Heart left ventricle (tissue), 16 donors: ENCODE measurements at regions not wholly inside any gene's neighbourhood (a gene's known extent, or its start where the extent isn't known, plus 50 kb on each side); places are given as distances from the start of the nearest gene placed in this dataset.

Experiments
- ATAC-seq, 4 donors: fragments of 200-7000 bp; cut with Tn5 transposase; one replicate each; pipeline ENCODE4 v1.9.1; 2020 to 2022; ENCODE audit warnings: moderate library complexity in 4 of 4, mild to moderate bottlenecking in 3 of 4, moderate number of reproducible peaks in 1 of 4
- DNase-seq, 5 donors: peaks; one replicate each; pipeline ENCODE4 v3.0.0-alpha.2; 2020
- H3K27ac ChIP-seq, 12 donors: fragments of 200-600 bp; sonication (generic) in 4 of 12; one replicate each; pipeline versions ENCODE4 v1.5.0 to v1.8.0; 2016 to 2022; ENCODE audit warnings: mild to moderate bottlenecking in 2 of 12
- H3K27me3 ChIP-seq, 9 donors: fragments of 200-600 bp; sonication (generic) in 2 of 9; one replicate each; pipeline versions ENCODE4 v1.5.1 to v1.8.0; 2016 to 2022; ENCODE audit warnings: mild to moderate bottlenecking in 3 of 9
- H3K36me3 ChIP-seq, 9 donors: fragments of 200-600 bp; sonication (generic) in 2 of 9; one replicate each; pipeline versions ENCODE4 v1.5.0 to v1.8.0; 2018 to 2022; ENCODE audit warnings: mild to moderate bottlenecking in 2 of 9
- H3K4me1 ChIP-seq, 12 donors: fragments of 200-600 bp; sonication (generic) in 4 of 12; one replicate each; pipeline versions ENCODE4 v1.5.0 to v1.8.0; 2016 to 2022; ENCODE audit warnings: mild to moderate bottlenecking in 3 of 12
- H3K4me3 ChIP-seq, 12 donors: fragments of 200-600 bp; sonication (generic) in 4 of 12; one replicate each; pipeline versions ENCODE4 v1.5.0 to v1.8.0; 2017 to 2022; ENCODE audit warnings: mild to moderate bottlenecking in 9 of 12, moderate library complexity in 4 of 12
- H3K9me3 ChIP-seq, 12 donors: fragments of 200-600 bp; sonication (generic) in 4 of 12; one replicate each; pipeline versions ENCODE4 v1.5.0 to v1.8.0; 2016 to 2022; ENCODE audit warnings: mild to moderate bottlenecking in 1 of 12
- POLR2A ChIP-seq, 2 donors: fragments of 450-650 bp; IDR thresholded peaks; one replicate each; pipeline ENCODE4 v1.6.1; 2017; ENCODE audit warnings: antibody characterized with exemption in 2 of 2, mild to moderate bottlenecking in 2 of 2, moderate library complexity in 2 of 2
- WGBS, 4 donors: extraction: QIAGEN DNeasy Blood & Tissue Kit in 2 of 4; methylation state at CpG; one replicate each; pipeline versions ENCODE4 v1.1.5 to v1.1.7; 2013 to 2018; 5-methylcytosine and 5-hydroxymethylcytosine counted together
- intact Hi-C, 10 donors: fragments of 100-400 bp; cut with DNase I; formaldehyde crosslinking; loops; one replicate each; pipeline versions ENCODE4 v1.11.1 to v1.14.2; 2022
- TF ChIP-seq, protein P1 (sequence below), 12 donors: fragments of 200-600 bp; sonication (generic) in 4 of 12; IDR thresholded peaks; one replicate each; pipeline versions ENCODE4 v1.5.0 to v1.8.0; 2018 to 2022; ENCODE audit warnings: antibody characterized with exemption in 12 of 12, mild to moderate bottlenecking in 5 of 12
- donor health status: ischemic (EF 13 %, LVEDD 7.1; RV severe dilation, severe dysfunction).
- donor health status: healthy with polysubstance abuse.
- donor health status: DM: no; HTN: yes; CAD: no.
- donor health status: DM: no; HTN: no; CAD: no.
- donor health status: ischemic (EF 25% LVEDD 6.9; RV normal size, moderate dysfunction).
- donor health status: ischemic (EF 25% LVEDD 5.7; RV mildly dilated, moderate dysfunction).
- donor health status: healthy.
- donor health status: DM: yes; HTN: yes; CAD: no.
- donor health status: ischemic (EF 35%, LVEDD 5.7; RV mildly dilated, moderate dysfunction).
- donor health status: nonischemic (EF 11% LVEDD 7.7; RV severe dilation, severe dysfunction).
- donor health status: DM: yes; HTN: yes; CAD: no.
- donor health status: PGD.
- donor health status: ischemic (EF 29% LVEDD 5.4; RV normal size, mild dysfunction).
- donor health status: nonischemic (EF 23%, LVEDD 6.1; RV moderate dilation, normal function).

DNA sequence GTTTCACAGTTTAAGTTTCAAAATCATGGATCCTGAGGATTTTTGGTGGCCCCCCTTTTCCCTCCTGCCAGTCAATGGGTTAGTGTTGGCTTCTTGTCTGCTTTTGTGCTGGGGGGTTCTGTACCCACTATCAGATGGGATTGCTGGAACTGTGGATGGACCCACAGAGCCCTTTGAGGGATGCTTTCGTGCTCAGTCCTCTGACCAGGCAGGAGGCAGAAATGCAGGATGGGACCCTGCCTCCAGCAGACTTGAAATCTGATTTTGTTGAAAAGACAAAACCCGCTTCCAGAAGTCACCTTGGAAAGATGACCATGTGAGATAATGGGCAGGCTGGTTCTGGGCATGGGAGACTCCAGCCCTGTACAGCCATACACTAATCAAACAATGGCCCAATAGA is 408.9 kb downstream of the ZNF536 start:
- ATAC-seq (no peak), DNase-seq (no peak)
- no peak overlapping the region for H3K27ac ChIP-seq
- 84 to 92% (median 88%) methylated on average over 2 of the region's 2 CpGs for WGBS, 4 donors
- H3K9me3 ChIP-seq = no peaks in the 10 kb centered on the region
- intact Hi-C loops = loop anchor here in 5 of 10 donors (5.0 to 10.0 kb wide), 5 partner anchors 574 to 1446 kb away; no protein-coding TSS in a partner anchor
- peaks cover 0 to 7% (median 0%) of the 10 kb centered on the region in 9 donors for H3K27me3 ChIP-seq
- H3K4me3 ChIP-seq = no peak overlapping the region
- H3K36me3 ChIP-seq = no peaks in the 10 kb centered on the region
- no peak for TF ChIP-seq POLR2A (IDR thresholded peaks at IDR 0.05)
- TF ChIP-seq, protein P1, sequence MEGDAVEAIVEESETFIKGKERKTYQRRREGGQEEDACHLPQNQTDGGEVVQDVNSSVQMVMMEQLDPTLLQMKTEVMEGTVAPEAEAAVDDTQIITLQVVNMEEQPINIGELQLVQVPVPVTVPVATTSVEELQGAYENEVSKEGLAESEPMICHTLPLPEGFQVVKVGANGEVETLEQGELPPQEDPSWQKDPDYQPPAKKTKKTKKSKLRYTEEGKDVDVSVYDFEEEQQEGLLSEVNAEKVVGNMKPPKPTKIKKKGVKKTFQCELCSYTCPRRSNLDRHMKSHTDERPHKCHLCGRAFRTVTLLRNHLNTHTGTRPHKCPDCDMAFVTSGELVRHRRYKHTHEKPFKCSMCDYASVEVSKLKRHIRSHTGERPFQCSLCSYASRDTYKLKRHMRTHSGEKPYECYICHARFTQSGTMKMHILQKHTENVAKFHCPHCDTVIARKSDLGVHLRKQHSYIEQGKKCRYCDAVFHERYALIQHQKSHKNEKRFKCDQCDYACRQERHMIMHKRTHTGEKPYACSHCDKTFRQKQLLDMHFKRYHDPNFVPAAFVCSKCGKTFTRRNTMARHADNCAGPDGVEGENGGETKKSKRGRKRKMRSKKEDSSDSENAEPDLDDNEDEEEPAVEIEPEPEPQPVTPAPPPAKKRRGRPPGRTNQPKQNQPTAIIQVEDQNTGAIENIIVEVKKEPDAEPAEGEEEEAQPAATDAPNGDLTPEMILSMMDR (IDR thresholded peaks at IDR 0.05) = no peak
- H3K4me1 ChIP-seq = no peaks in the 10 kb centered on the region

DNA sequence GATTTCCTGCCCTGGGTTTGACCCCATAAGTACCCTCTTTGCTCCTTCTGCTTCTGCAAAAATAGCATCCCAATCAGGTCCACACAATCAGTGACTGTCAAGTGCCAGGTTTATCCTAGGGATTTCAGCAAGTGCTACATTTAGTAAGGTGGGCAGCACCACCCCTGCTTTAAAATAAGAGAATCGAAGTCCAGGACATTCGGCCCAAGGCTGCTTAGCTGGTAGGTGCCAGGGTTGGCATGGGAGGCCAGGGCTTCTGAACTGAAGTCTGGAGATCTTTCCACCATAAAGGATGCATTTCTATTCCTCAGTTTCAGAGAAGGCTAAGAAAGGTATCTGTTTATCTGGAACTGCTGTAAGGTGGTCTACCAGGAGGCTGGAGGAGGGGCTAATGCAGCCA is 408.3 kb downstream of the ZNF536 start:
- H3K36me3 ChIP-seq = no peaks in the 10 kb centered on the region
- DNase-seq = no peak
- 23 to 61% (median 52%) methylated on average over 2 of the region's 2 CpGs for whole genome bisulfite sequencing, 4 donors
- H3K9me3 ChIP-seq = no peaks in the 10 kb centered on the region
- intact Hi-C loops = loop anchor here in 5 of 10 donors (5.0 to 10.0 kb wide), 5 partner anchors 574 to 1447 kb away; no protein-coding TSS in a partner anchor
- H3K4me1 ChIP-seq = no peaks in the 10 kb centered on the region
- H3K27me3 ChIP-seq = peaks cover 0 to 9% (median 0%) of the 10 kb centered on the region in 9 donors
- H3K4me3 ChIP-seq = no peak overlapping the region
- no peak overlapping the region for H3K27ac ChIP-seq
- no peak for ATAC-seq
- TF ChIP-seq, protein P1 (IDR thresholded peaks at IDR 0.05) = no peak
- TF ChIP-seq POLR2A (IDR thresholded peaks at IDR 0.05) = no peak

DNA sequence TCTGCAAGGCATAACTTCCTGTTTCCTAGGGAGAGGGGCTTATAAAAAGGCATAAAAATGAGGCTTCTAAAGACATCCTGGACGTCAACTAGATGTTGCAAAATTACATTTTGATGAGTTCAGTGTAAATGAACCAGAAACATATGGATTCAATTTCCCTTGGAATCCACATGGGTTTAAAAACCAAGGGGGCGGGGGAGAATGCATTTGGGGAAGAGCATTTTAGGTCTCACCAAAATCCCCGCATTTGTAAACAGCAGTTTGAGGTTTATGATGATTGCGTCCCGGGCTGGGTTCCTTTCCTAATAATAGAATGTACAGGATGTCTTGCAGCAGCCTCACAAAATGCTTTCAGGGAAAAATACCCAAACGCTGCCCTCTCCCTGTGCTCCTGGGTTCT is 407.8 kb downstream of the ZNF536 start:
- Histone ChIP-seq H3K9me3 (no peaks in the 10 kb centered on the region), H3K36me3 (no peaks in the 10 kb centered on the region), H3K4me1 (no peaks in the 10 kb centered on the region), H3K27ac (no peak overlapping the region), H3K4me3 (no peak overlapping the region), H3K27me3 (peaks cover 0 to 10% (median 0%) of the 10 kb centered on the region in 9 donors)
- TF ChIP-seq, protein P1 (IDR thresholded peaks at IDR 0.05) = no peak
- TF ChIP-seq POLR2A (IDR thresholded peaks at IDR 0.05) = no peak
- intact Hi-C loops = loop anchor here in 5 of 10 donors (5.0 to 10.0 kb wide), 5 partner anchors 575 to 1447 kb away; no protein-coding TSS in a partner anchor
- DNase-seq = no peak
- ATAC-seq = no peak
- 53 to 63% (median 59%) methylated on average over 6 of the region's 6 CpGs for WGBS, 4 donors

DNA sequence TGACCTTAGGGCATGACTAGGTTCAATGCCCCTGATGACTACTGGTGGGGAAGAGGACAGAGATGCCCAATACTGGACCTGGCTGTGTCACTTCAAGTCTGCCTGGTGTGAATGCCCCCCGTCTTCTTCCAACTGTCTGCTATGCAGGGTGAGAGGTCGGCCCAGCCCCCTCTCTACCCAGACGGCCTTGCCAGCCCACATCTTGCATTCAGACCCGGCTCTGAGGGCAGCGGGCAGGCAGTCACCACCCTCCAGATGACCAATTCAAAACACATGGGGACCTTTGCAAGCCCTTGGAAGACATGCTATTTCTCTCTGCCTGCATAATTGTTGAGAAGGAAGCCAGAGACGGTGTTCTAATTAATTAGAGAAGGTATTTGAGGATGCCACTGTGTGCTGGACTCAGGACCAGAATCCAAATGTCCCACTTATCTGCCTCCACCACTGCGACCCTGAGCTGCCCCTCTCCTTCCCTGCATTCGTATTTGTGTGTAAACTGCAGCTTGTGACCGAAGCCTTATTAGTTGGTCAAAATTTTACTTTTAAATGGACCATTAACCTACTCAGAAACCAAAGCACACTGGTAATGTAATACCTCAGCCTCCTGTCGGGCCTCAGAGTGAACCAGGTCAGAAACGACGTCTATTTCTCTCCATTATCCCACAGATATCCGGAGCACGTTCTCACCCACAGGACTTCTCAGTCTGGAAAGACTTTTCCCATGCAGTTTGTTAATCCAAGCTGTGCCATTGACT is 407.0 kb downstream of the ZNF536 start:
- no peak overlapping the region for H3K27ac ChIP-seq
- H3K36me3 ChIP-seq = no peaks in the 10 kb centered on the region
- H3K27me3 ChIP-seq = peaks cover 0 to 12% (median 0%) of the 10 kb centered on the region in 9 donors
- ATAC-seq = no peak
- TF ChIP-seq POLR2A (IDR thresholded peaks at IDR 0.05) = no peak
- TF ChIP-seq, protein P1 (IDR thresholded peaks at IDR 0.05) = no peak
- DNase-seq = no peak
- H3K4me1 ChIP-seq = no peaks in the 10 kb centered on the region
- no peaks in the 10 kb centered on the region for H3K9me3 ChIP-seq
- WGBS, 4 donors = 85 to 87% (median 85%) methylated on average over 9 to 14 of the region's 14 CpGs
- no peak overlapping the region for H3K4me3 ChIP-seq
- intact Hi-C loops = no loop called here
